CD4-positive, alpha-beta T cell treated with Interleukin-12 subunit alpha and Interleukin-12 subunit beta, for 1 hour (primary cell): ENCODE measurements at regions not wholly inside any gene's neighbourhood (a gene's known extent, or its start where the extent isn't known, plus 50 kb on each side); places are given as distances from the start of the nearest gene placed in this dataset.

Experiments
- DNase-seq: peaks from one replicate; pipeline ENCODE4 v3.0.0-alpha.2; 2020

- DNase-seq, result no peak
These were observed 348.3 kb upstream of the TUSC1 start for GRCh38 chr9:26026423-26027100.

DNA sequence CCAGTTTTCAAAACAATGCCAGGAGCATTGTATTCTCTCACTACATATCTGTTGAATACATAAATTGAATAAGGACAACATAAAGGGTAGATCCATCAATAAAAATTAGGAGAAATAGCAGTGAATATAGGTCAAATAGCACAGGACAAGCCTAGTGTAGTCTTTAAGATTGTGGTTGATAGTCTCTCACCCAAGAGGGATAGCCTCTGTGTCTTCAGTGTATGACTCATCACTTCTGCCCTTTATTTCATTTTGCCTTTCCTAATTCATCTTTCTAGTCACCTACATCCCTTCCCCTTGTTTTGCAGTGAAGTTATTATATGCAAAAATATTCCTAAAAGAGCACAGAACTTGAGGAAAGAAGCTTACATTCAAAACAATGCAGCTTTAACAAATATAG, 335.0 kb upstream of the TUSC1 start:
- DNase-seq, result no peak

DNA sequence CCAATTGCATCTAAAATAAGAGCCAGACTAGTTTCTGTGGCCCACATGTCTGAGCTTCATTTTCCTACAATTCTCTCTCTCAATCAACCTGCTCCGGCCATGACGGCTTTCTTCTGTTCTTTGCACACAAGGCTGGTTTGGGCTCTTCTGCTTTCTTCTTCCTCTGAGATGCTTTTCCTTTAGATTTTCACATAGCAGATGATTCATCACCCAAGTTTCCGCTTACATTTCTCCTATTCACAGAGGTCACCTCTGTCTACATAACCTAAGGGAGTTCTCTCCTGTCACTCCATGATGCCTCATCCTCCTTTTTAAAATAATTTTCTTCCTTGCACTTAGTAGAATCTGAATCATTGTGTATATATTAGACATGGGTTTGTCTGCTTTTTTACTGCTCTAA, 334.6 kb upstream of the TUSC1 start:
- DNase-seq, result no peak

- no peak for DNase-seq
These were observed 316.4 kb upstream of the TUSC1 start for GRCh38 chr9:25994605-25995004.

GRCh38 chr9:25990376-25990775, 312.1 kb upstream of the TUSC1 start:
- no peak for DNase-seq

- no peak for DNase-seq
These were observed 297.4 kb upstream of the TUSC1 start for GRCh38 chr9:25975667-25976066.

DNA sequence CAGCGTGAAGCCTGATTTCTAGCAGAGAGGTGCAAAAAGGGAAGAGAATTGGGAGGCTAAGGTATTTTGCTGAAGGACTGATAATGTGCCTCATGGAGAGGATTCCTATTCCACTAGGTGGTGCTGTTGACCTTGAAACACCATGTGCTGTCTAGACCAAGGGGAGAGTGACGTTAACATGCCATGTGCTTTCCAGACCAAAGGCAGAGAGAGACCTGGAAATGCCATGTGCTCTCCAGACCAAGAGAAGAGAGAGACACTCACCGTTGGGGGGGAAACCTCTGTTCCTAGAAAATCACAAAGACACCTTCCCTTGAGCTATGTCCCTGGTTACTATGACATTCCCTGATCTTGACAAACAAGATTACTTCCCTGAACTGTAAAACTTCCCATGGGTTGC, 286.0 kb upstream of the TUSC1 start:
- no peak for DNase-seq

GRCh38 chr9:25960178-25960577, 281.9 kb upstream of the TUSC1 start:
- no peak for DNase-seq

DNA sequence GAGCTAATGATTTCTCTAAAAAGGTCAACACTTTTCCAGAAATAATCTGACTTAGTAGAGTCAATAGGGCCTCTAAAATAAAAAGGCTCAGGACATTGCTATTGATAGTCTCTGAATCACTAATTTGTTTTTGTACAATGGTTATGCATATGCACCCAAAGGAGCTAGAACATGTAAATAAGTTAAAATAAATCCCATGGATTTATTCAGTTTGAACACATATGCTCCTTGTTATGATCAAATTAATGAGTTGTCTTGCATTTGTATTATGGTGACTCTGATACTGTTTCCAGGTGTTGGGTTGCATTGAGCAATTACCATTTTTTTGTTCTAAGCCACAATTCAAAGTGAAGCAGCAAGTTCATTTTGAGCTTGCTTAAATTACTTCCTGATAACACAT, 276.0 kb upstream of the TUSC1 start:
- no peak for DNase-seq

- DNase-seq, result no peak
These were observed 269.9 kb upstream of the TUSC1 start for GRCh38 chr9:25948182-25948581.

GRCh38 chr9:25939126-25939525, 260.9 kb upstream of the TUSC1 start:
- no peak for DNase-seq

- DNase-seq, result no peak
These were observed 257.8 kb upstream of the TUSC1 start for GRCh38 chr9:25936031-25936430.

DNA sequence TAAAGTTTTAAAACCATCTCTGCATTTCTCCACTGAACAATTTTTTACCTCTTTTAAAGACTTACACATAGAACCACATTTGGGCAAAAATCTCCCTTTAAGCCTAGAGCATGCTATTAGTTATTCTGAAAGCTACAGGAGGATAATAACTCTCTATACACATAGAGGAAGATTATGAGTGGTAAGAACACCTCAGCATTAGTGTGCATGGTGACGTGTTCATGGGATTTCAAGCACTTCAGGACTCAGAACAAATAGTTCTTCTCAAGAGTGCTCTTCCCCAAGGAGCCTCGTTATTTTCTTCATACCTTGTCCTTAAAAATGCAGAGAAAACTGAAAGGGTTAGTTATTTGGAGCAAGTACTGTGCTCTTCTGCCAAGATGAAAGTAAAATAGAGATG, 256.9 kb upstream of the TUSC1 start:
- no peak for DNase-seq

DNA sequence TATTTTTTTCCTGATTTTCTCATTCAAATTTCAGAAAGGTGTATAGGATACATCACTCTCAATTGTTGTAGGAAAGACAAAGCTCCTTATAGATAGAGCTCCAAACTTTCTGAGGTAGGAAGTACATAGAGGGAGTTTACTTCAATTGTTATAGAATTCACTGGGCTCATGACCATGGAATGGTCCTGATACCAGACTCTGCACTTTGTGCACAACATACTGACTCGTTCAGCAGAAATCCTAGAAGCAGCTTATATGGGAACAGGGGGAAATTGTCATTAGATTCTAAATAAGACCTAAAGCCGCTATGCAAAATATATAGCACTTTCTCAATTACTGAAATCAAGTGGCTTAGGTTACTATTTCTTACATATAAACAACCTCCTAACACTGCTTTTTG, 240.5 kb upstream of the TUSC1 start:
- DNase-seq, result no peak

- DNase-seq, result no peak
These were observed 239.6 kb upstream of the TUSC1 start for GRCh38 chr9:25917731-25918362.

GRCh38 chr9:25913806-25914205, 235.6 kb upstream of the TUSC1 start:
- no peak for DNase-seq

DNA sequence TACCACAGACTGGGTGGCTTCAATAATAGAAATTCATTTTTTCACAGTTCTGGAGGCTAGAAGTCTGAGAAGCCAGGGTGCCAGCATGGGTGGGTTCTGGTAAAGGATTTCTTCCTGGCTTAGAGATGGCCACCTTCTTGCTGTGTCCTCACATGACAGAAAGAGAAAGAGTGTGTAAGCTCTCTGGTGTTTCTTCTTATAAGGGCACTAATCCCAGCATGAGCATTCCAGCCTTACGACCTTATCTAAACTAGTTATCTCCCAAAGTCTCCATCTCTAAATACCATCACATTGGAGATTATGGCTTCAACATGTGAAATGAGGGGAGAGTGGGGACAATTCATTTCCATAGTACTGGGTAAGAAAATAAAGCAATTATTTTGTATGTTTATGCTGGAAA, 226.5 kb upstream of the TUSC1 start:
- no peak for DNase-seq

DNA sequence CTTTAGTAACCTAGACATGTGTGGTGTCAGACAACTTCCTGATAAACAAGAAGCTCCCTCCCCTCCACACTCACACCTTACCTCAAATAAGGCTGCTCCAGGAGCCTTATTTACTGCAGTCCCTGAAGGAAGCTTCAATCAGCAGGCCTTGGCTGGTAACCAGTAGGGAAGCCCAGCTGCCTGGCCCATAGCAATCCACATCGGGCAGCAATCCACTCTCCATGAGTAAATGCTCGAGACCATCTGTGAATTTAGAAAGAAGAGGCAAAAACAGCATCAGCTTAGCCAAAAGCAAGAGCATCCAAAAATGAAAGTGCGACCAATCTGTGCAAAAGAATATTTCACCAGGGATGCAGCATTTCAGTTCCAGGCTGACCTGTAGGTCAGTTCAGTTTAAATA, 213.3 kb upstream of the TUSC1 start:
- DNase-seq, result no peak

DNA sequence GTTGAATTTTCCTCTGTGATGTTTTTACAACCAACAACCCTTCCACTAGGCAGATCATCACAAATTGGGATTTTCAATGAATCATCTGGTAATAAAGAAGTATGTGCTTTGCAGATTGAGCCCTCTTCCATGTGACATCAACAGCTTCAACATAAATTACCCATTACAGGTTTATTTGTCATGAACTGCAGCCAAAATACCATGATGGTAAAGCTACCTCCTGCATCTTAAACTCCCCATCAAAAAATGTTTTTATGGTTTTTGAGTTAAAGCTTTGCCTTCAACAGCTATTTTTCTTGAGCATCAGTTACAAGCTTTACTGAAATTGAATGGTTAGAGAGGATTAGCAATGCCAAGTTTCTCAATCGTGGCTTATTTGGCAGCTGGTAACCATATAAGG, 211.4 kb upstream of the TUSC1 start:
- DNase-seq, result no peak

GRCh38 chr9:25876248-25876647, 198.0 kb upstream of the TUSC1 start:
- no peak for DNase-seq

GRCh38 chr9:25864509-25864908, 186.3 kb upstream of the TUSC1 start:
- no peak for DNase-seq

DNA sequence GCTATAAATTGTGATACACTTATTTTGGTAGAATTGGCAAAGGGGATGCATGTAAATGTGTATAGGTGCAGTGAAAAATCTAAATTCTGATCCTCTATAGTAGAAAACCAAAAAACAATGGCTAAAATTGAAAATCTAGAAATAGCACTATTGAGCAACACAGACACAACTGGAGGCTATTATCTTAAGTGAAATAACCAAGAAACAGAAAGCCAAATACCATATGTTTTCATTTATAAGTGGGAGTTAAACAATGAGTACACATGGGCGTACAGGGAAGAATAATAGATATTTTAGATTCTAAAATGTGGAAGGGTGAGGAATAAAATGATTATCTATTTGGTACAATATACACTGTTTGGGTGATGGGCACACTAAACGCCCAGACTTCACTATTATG, 183.2 kb upstream of the TUSC1 start:
- DNase-seq, result no peak

DNA sequence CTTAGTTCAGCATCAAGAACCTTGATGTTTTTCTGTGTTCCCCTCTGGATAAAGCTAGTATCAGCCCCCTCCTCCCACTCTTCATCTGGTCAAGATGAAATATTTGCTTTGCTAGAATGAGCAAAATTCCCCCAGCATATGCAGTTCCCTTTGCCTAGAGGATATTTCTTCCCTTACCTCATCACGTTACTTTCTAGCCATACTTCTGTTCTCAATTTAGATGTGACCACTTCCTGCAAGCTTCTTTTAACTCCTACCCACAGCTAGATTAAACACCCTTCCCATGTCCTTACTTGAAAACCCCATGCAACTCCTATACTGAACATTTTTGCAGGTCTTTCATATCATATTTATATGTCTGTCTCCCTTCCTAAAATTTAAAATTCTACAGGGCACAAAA, 178.9 kb upstream of the TUSC1 start:
- no peak for DNase-seq

- DNase-seq, result no peak
These were observed 172.6 kb upstream of the TUSC1 start for GRCh38 chr9:25850803-25851202.

DNA sequence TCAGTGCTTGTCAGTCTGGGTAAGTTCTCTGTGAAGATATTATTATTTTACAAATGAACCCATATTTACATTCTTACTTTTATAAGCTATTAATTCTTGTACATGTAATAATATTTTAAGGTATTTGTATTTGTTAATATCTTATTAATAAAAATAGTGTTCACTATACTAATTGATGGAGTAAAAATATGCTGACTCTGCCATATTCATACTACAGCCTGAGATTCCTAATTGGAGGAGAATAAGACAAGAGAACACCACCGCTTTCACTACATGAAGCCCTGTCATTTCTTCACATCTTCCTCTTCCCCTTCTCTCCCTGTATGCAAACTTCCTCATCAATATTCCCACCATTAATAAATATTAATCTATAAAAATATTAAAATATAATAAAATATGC, 167.6 kb upstream of the TUSC1 start:
- no peak for DNase-seq
